ENCODE measurements at regions not wholly inside any gene's neighbourhood (a gene's known extent, or its start where the extent isn't known, plus 50 kb on each side); places are given as distances from the start of the nearest gene placed in this dataset.
"Not testable (repeated sequence)": the region's sequence is repeated elsewhere in the genome, so short reads cannot be mapped to it uniquely, and the experiment has no call there.

DNA sequence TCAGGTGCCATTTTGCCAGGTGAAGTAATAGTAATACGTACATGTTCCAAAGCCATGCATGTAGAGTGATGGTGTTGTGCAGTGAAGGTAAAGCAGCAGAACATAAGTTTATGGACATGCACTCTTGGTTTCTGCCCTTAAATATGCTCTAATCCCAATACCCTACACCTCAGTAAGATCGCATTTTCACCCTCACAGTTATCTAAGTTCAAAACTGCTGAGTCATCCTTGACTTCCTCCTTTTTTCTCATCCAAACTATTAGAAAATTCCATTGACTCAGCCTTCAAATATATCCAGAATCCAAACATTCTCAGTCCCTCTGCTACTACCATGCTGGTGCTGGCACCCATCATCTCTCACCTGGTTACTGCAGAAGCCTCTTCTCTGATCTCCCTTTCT lies 652.9 kb upstream of the IGFBP7 start:
- Mint-ChIP-seq H3K36me3 (no peaks in the 10 kb centered on the region), H3K9me3 (peaks cover 2 to 16% (median 9%) of the 10 kb centered on the region in 11 donors), H3K27ac (no peak overlapping the region), H3K4me3 (no peak overlapping the region), H3K4me1 (no peaks in the 10 kb centered on the region), H3K27me3 (no peaks in the 10 kb centered on the region)
- Histone ChIP-seq H3K9me3 (ENCODE audit: control insufficient read depth in 2 of 3, low read length in 3 of 3) (no peaks in the 10 kb centered on the region), H3K4me3 (ENCODE audit: low read length) (no peak overlapping the region), H3K36me3 (ENCODE audit: control insufficient read depth in 2 of 3, insufficient read depth in 3 of 3, low read length in 3 of 3) (no peaks in the 10 kb centered on the region), H3K27ac (ENCODE audit: low read depth, low read length) (no peak overlapping the region), H3K27me3 (ENCODE audit: control insufficient read depth in 2 of 2, insufficient read depth in 2 of 2, low read length in 2 of 2) (no peaks in the 10 kb centered on the region), H3K4me1 (ENCODE audit: control insufficient read depth in 2 of 2, insufficient read depth in 2 of 2, low read length in 2 of 2) (no peaks in the 10 kb centered on the region)
- intact Hi-C loops (cut with micrococcal nuclease) = no loop called here
- ATAC-seq = no peak
- ChIA-PET CTCF (no interaction called here), POLR2A (no interaction called here)
- DNase-seq = no peak

DNA sequence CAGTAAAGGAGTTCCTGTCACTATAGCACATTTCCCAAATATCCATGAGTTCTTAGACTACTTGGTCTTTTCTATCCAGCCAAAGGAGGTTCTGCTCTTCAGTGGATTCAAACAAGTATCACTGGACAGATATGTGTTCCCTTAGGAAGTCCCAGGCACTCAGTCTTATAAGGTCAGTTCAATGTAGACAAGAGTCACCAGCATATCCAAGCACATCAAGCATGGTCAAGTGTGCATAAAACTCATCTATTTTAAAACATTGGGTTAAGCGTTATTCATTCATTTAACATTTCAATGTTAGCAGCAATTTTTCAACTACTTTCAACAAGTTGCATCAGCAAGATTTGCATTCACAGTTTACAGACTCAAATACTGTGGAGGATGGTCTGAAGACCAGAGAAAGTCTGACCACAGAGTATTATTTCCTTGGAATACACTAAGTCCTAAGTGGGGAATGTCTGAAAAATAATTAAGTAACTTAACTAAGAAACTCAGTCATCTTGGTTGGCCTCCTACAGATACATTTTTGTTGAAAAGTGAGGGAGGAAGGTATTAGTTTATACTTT lies 630.5 kb upstream of the IGFBP7 start:
- no peak overlapping the region for H3K4me3 Mint-ChIP-seq
- H3K9me3 ChIP-seq (ENCODE audit: control insufficient read depth in 2 of 3, low read length in 3 of 3) = no peaks in the 10 kb centered on the region
- peaks cover 0 to 3% (median 0%) of the 10 kb centered on the region in 5 donors for H3K36me3 Mint-ChIP-seq
- no peak overlapping the region for H3K27ac Mint-ChIP-seq
- H3K4me1 Mint-ChIP-seq = no peaks in the 10 kb centered on the region
- ChIA-PET POLR2A (no interaction called here), CTCF (no interaction called here)
- H3K27me3 Mint-ChIP-seq = no peaks in the 10 kb centered on the region
- H3K36me3 ChIP-seq (ENCODE audit: control insufficient read depth in 2 of 3, insufficient read depth in 3 of 3, low read length in 3 of 3) = no peaks in the 10 kb centered on the region
- no peaks in the 10 kb centered on the region for H3K27me3 ChIP-seq (ENCODE audit: control insufficient read depth in 2 of 2, insufficient read depth in 2 of 2, low read length in 2 of 2)
- DNase-seq (no peak), ATAC-seq (no peak)
- no peak overlapping the region for H3K4me3 ChIP-seq (ENCODE audit: low read length)
- H3K4me1 ChIP-seq (ENCODE audit: control insufficient read depth in 2 of 2, insufficient read depth in 2 of 2, low read length in 2 of 2) = no peaks in the 10 kb centered on the region
- H3K27ac ChIP-seq (ENCODE audit: low read depth, low read length) = no peak overlapping the region
- intact Hi-C loops (cut with micrococcal nuclease) = no loop called here
- peaks cover 0 to 24% (median 9%) of the 10 kb centered on the region in 11 donors for H3K9me3 Mint-ChIP-seq

DNA sequence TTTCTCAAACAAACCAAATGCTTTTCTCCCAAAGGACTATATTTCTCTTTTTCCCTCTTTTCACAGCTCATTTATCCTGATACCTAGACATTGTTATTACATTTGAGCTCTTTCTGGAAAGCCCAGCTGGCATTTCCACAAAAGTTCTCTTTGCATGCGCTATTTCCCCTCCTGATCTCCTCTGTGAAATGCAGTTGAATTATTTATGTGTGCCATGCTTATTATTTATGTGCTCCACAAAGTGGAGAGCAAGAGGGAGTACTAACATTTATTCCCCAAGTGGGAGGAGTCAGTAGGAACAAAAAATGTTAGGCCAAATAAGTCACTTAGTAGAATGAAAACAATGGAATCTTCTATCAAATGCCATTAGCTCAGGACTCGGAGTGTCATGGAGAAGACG lies 626.6 kb upstream of the IGFBP7 start:
- H3K27ac ChIP-seq (ENCODE audit: low read depth, low read length) = no peak overlapping the region
- Mint-ChIP-seq H3K36me3 (no peaks in the 10 kb centered on the region), H3K27ac (no peak overlapping the region), H3K4me3 (no peak overlapping the region), H3K9me3 (peaks cover 0 to 15% (median 1%) of the 10 kb centered on the region in 11 donors), H3K4me1 (no peaks in the 10 kb centered on the region), H3K27me3 (no peaks in the 10 kb centered on the region)
- ChIA-PET POLR2A (no interaction called here), CTCF (interaction anchor here (0.7 kb wide), 1 partner anchor 178 kb away, joined by 3 read pairs; no protein-coding TSS in a partner anchor)
- intact Hi-C loops (cut with micrococcal nuclease) = no loop called here
- DNase-seq = no peak
- H3K9me3 ChIP-seq (ENCODE audit: control insufficient read depth in 2 of 3, low read length in 3 of 3) = no peaks in the 10 kb centered on the region
- ATAC-seq = no peak
- no peak overlapping the region for H3K4me3 ChIP-seq (ENCODE audit: low read length)
- H3K36me3 ChIP-seq (ENCODE audit: control insufficient read depth in 2 of 3, insufficient read depth in 3 of 3, low read length in 3 of 3) = no peaks in the 10 kb centered on the region
- H3K27me3 ChIP-seq (ENCODE audit: control insufficient read depth in 2 of 2, insufficient read depth in 2 of 2, low read length in 2 of 2) = no peaks in the 10 kb centered on the region
- no peaks in the 10 kb centered on the region for H3K4me1 ChIP-seq (ENCODE audit: control insufficient read depth in 2 of 2, insufficient read depth in 2 of 2, low read length in 2 of 2)

DNA sequence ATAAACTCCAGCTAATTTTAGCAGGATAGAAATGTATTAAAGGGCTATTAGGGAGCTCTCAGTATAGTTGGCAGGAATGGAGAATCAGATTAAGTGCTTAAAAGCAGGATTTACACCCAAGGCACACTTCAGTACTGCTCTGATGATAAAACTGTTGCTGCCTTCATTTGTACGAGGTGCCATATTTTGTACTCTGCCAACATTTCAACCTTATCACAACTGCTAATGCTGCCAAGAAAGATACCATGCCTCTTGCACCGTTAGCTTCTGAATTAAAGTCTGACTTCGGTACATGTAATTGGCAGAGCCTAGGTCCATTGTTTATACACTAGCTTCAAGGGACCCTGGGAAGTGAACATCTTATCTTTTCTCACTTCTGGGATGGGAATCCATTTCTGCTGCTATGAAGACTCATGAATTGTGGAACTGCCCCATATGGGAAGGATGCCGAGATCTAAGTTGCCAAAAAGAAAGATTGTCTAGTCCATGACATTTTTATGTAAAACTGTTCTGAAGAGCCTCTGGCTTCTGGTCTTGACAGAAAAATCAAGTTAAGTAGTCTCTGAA lies 624.0 kb upstream of the IGFBP7 start:
- DNase-seq (no peak), ATAC-seq (no peak)
- H3K27ac ChIP-seq (ENCODE audit: low read depth, low read length) = no peak overlapping the region
- ChIA-PET POLR2A (no interaction called here), CTCF (interaction anchor here (0.7 kb wide), 1 partner anchor 569 kb away, joined by 3 read pairs; no protein-coding TSS in a partner anchor)
- Mint-ChIP-seq H3K9me3 (peaks cover 0 to 16% (median 3%) of the 10 kb centered on the region in 11 donors), H3K27ac (no peak overlapping the region), H3K4me1 (no peaks in the 10 kb centered on the region), H3K36me3 (no peaks in the 10 kb centered on the region), H3K4me3 (no peak overlapping the region), H3K27me3 (no peaks in the 10 kb centered on the region)
- intact Hi-C loops (cut with micrococcal nuclease) = no loop called here
- no peaks in the 10 kb centered on the region for H3K36me3 ChIP-seq (ENCODE audit: control insufficient read depth in 2 of 3, insufficient read depth in 3 of 3, low read length in 3 of 3)
- no peak overlapping the region for H3K4me3 ChIP-seq (ENCODE audit: low read length)
- no peaks in the 10 kb centered on the region for H3K9me3 ChIP-seq (ENCODE audit: control insufficient read depth in 2 of 3, low read length in 3 of 3)
- H3K4me1 ChIP-seq (ENCODE audit: control insufficient read depth in 2 of 2, insufficient read depth in 2 of 2, low read length in 2 of 2) = no peaks in the 10 kb centered on the region
- no peaks in the 10 kb centered on the region for H3K27me3 ChIP-seq (ENCODE audit: control insufficient read depth in 2 of 2, insufficient read depth in 2 of 2, low read length in 2 of 2)

DNA sequence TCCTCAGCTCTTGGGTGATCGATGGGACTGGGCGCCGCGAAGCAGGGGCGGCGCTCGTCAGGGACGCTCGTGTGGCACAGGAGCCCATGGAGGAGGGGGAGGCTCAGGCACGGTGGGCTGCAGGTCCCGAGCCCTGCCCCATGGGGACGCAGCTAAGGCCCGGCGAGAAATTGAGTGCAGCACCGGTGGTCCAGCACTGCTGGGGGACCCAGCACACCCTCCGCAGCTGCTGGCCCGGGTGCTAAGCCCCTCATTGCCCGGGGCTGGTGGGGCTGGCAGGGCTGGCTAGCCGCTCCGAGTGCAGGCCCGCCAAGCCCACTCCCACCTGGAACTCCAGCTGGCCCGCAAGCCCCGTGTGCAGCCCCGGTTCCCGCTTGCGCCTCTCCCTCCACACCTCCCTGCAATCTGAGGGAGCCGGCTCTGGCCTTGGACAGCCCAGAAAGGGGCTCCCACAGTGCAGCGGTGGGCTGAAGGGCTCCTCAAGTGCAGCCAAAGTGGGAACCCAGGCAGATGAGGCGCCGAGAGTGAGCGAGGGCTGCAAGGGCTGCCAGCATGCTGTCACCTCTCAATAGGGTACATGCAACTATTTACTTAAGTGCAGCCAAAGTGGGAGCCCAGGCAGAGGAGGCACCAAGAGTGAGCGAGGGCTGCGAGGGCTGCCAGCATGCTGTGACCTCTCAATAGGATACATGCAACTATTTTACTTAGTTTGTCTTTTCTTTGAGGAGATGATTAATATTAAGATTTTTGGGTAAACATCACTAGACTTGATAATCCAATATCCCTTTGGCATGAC lies 619.8 kb upstream of the IGFBP7 start:
- intact Hi-C loops (cut with micrococcal nuclease); H3K9me3 ChIP-seq (ENCODE audit: control insufficient read depth in 2 of 3, low read length in 3 of 3); POLR2A ChIA-PET; H3K36me3 Mint-ChIP-seq; ATAC-seq; H3K27ac ChIP-seq (ENCODE audit: low read depth, low read length); H3K27me3 ChIP-seq (ENCODE audit: control insufficient read depth in 2 of 2, insufficient read depth in 2 of 2, low read length in 2 of 2); CTCF ChIA-PET; DNase-seq; H3K4me3 ChIP-seq (ENCODE audit: low read length); H3K27ac Mint-ChIP-seq; H3K27me3 Mint-ChIP-seq; H3K36me3 ChIP-seq (ENCODE audit: control insufficient read depth in 2 of 3, insufficient read depth in 3 of 3, low read length in 3 of 3); H3K4me1 ChIP-seq (ENCODE audit: control insufficient read depth in 2 of 2, insufficient read depth in 2 of 2, low read length in 2 of 2); H3K4me1 Mint-ChIP-seq; H3K4me3 Mint-ChIP-seq: not testable (repeated sequence)
- peaks cover 0 to 12% (median 5%) of the 10 kb centered on the region in 11 donors for H3K9me3 Mint-ChIP-seq

DNA sequence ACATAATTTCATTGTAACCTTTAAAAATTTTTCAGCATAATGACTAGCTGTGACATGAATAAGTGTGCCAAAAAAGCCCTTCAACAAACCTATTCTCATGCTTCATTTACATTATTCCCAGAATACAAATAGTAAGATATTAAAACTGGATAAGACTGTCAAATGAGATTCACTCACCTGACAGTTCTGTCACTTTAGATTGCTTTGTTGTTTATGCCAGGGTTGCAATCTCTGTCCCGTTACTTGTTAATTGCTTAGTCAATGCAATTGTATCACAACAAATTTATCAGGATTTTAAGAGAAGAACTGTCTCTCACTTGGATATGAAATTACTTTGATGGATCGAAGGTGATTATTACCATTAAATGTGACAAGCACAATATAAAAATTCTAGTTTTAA lies 616.0 kb upstream of the IGFBP7 start:
- ChIA-PET POLR2A (no interaction called here), CTCF (no interaction called here)
- intact Hi-C loops (cut with micrococcal nuclease) = no loop called here
- H3K27ac Mint-ChIP-seq = no peak overlapping the region
- DNase-seq = no peak
- no peaks in the 10 kb centered on the region for H3K9me3 ChIP-seq (ENCODE audit: control insufficient read depth in 2 of 3, low read length in 3 of 3)
- no peaks in the 10 kb centered on the region for H3K4me1 ChIP-seq (ENCODE audit: control insufficient read depth in 2 of 2, insufficient read depth in 2 of 2, low read length in 2 of 2)
- ATAC-seq = no peak
- peaks cover 0 to 27% (median 6%) of the 10 kb centered on the region in 11 donors for H3K9me3 Mint-ChIP-seq
- no peaks in the 10 kb centered on the region for H3K36me3 ChIP-seq (ENCODE audit: control insufficient read depth in 2 of 3, insufficient read depth in 3 of 3, low read length in 3 of 3)
- no peaks in the 10 kb centered on the region for H3K27me3 Mint-ChIP-seq
- no peaks in the 10 kb centered on the region for H3K36me3 Mint-ChIP-seq
- no peak overlapping the region for H3K4me3 Mint-ChIP-seq
- no peak overlapping the region for H3K27ac ChIP-seq (ENCODE audit: low read depth, low read length)
- no peaks in the 10 kb centered on the region for H3K27me3 ChIP-seq (ENCODE audit: control insufficient read depth in 2 of 2, insufficient read depth in 2 of 2, low read length in 2 of 2)
- no peak overlapping the region for H3K4me3 ChIP-seq (ENCODE audit: low read length)
- H3K4me1 Mint-ChIP-seq = no peaks in the 10 kb centered on the region

DNA sequence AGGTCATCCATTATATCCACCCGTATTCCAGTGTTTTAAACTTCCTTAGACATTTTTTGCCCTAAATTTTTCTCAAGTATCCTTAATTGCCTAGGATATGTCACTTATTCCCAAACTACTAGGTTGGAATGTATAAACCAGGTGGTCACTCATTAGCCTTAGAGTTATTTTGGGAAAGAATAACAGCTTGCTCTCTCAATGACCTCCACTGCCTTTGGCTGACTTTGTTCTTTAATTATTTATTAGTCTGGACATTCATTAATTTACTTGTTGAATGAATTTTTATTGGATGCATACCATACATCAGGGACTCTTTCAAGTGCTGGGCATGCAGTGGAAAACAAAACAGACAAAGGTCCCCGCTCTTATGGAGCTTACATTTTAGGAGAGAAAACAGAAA lies 609.3 kb upstream of the IGFBP7 start:
- Histone ChIP-seq H3K9me3 (ENCODE audit: control insufficient read depth in 2 of 3, low read length in 3 of 3) (no peaks in the 10 kb centered on the region), H3K27ac (ENCODE audit: low read depth, low read length) (no peak overlapping the region), H3K4me1 (ENCODE audit: control insufficient read depth in 2 of 2, insufficient read depth in 2 of 2, low read length in 2 of 2) (no peaks in the 10 kb centered on the region), H3K4me3 (ENCODE audit: low read length) (no peak overlapping the region), H3K36me3 (ENCODE audit: control insufficient read depth in 2 of 3, insufficient read depth in 3 of 3, low read length in 3 of 3) (no peaks in the 10 kb centered on the region), H3K27me3 (ENCODE audit: control insufficient read depth in 2 of 2, insufficient read depth in 2 of 2, low read length in 2 of 2) (no peaks in the 10 kb centered on the region)
- Mint-ChIP-seq H3K36me3 (no peaks in the 10 kb centered on the region), H3K4me3 (no peak overlapping the region), H3K9me3 (peaks cover 3 to 20% (median 12%) of the 10 kb centered on the region in 11 donors), H3K4me1 (no peaks in the 10 kb centered on the region), H3K27ac (no peak overlapping the region), H3K27me3 (no peaks in the 10 kb centered on the region)
- intact Hi-C loops (cut with micrococcal nuclease) = no loop called here
- ChIA-PET POLR2A (no interaction called here), CTCF (no interaction called here)
- no peak for ATAC-seq
- no peak for DNase-seq

Data from naive thymus-derived CD4-positive, alpha-beta T cell (primary cell).